NT2/D1 (cell line): ENCODE measurements at regions not wholly inside any gene's neighbourhood (a gene's known extent, or its start where the extent isn't known, plus 50 kb on each side); places are given as distances from the start of the nearest gene placed in this dataset.

Experiments used
- DNase-seq: peaks from one replicate; pipeline ENCODE4 v3.0.0-alpha.2; 2011; ENCODE audit warnings: low read depth, low spot score
- H3K27me3 ChIP-seq: 2 replicates; pipeline ENCODE4 v1.6.0; 2011; ENCODE audit warnings: mild to moderate bottlenecking; ENCODE audit not compliant: insufficient read length, insufficient read depth
- H3K36me3 ChIP-seq: 2 replicates; pipeline ENCODE4 v1.6.1; 2011; ENCODE audit warnings: mild to moderate bottlenecking, low read length, mixed read lengths; ENCODE audit not compliant: insufficient read depth, insufficient read length
- H3K4me1 ChIP-seq: 2 replicates; pipeline ENCODE4 v1.5.1; 2011; ENCODE audit not compliant: insufficient read depth, insufficient read length
- H3K4me3 ChIP-seq: 2 replicates; pipeline ENCODE4 v1.5.1; 2011; ENCODE audit warnings: low read depth; ENCODE audit not compliant: insufficient read length
- H3K9ac ChIP-seq: 2 replicates; pipeline ENCODE4 v1.6.0; 2011; ENCODE audit warnings: low read depth; ENCODE audit not compliant: insufficient read length
- H3K9me3 ChIP-seq: 2 replicates; pipeline ENCODE4 v1.5.1; 2011; ENCODE audit warnings: mild to moderate bottlenecking, low read length; ENCODE audit not compliant: insufficient read depth
- SUZ12 ChIP-seq: IDR thresholded peaks from 2 replicates; pipeline ENCODE4 v1.6.1; 2011; ENCODE audit not compliant: insufficient read length, insufficient read depth; ENCODE audit errors: extremely low read depth
- YY1 ChIP-seq: IDR thresholded peaks from 2 replicates; pipeline ENCODE4 v1.6.1; 2011; ENCODE audit not compliant: insufficient read length, insufficient read depth
- ZNF274 ChIP-seq: IDR thresholded peaks from 2 replicates; pipeline ENCODE4 v1.6.1; 2011; ENCODE audit warnings: mild to moderate bottlenecking, low read depth, low read length

- TF ChIP-seq SUZ12 = no peak
- TF ChIP-seq YY1 = no peak
- no peak for TF ChIP-seq ZNF274
- Histone ChIP-seq H3K27me3 (no peaks in the 10 kb centered on the region), H3K4me1 (no peaks in the 10 kb centered on the region), H3K36me3 (no peaks in the 10 kb centered on the region), H3K9ac (no peak overlapping the region), H3K4me3 (no peak overlapping the region), H3K9me3 (no peaks in the 10 kb centered on the region)
- no peak for DNase-seq
These were observed 283.2 kb upstream of the HSF2 start for GRCh38 chr6:122116119-122116834.

- DNase-seq = no peak
- Histone ChIP-seq H3K27me3 (no peaks in the 10 kb centered on the region), H3K36me3 (no peaks in the 10 kb centered on the region), H3K4me3 (no peak overlapping the region), H3K9me3 (no peaks in the 10 kb centered on the region), H3K4me1 (no peaks in the 10 kb centered on the region), H3K9ac (no peak overlapping the region)
- no peak for TF ChIP-seq YY1
- no peak for TF ChIP-seq SUZ12
These were observed 282.4 kb upstream of the HSF2 start for GRCh38 chr6:122116835-122117627.

GRCh38 chr6:122118945-122119506, 280.4 kb upstream of the HSF2 start:
- no peak for TF ChIP-seq YY1
- TF ChIP-seq ZNF274 = no peak
- TF ChIP-seq SUZ12 = no peak
- no peaks in the 10 kb centered on the region for H3K27me3 ChIP-seq

GRCh38 chr6:122122202-122122601, 277.2 kb upstream of the HSF2 start:
- TF ChIP-seq ZNF274 (no peak), YY1 (no peak), SUZ12 (no peak)
- H3K27me3 ChIP-seq = no peaks in the 10 kb centered on the region
- H3K4me3 ChIP-seq = no peak overlapping the region
- H3K36me3 ChIP-seq = no peaks in the 10 kb centered on the region
- H3K4me1 ChIP-seq = no peaks in the 10 kb centered on the region
- DNase-seq = no peak
- H3K9me3 ChIP-seq = no peaks in the 10 kb centered on the region
- H3K9ac ChIP-seq = no peak overlapping the region

More at GRCh38 chr6:122118945-122119506, 280.4 kb upstream of the HSF2 start:
- no peaks in the 10 kb centered on the region for H3K9me3 ChIP-seq
- no peak overlapping the region for H3K9ac ChIP-seq
- no peak for DNase-seq
- H3K4me1 ChIP-seq = no peaks in the 10 kb centered on the region
- H3K36me3 ChIP-seq = no peaks in the 10 kb centered on the region
- no peak overlapping the region for H3K4me3 ChIP-seq

GRCh38 chr6:122122686-122123085, 276.8 kb upstream of the HSF2 start:
- no peak overlapping the region for H3K9ac ChIP-seq
- no peaks in the 10 kb centered on the region for H3K36me3 ChIP-seq
- no peaks in the 10 kb centered on the region for H3K27me3 ChIP-seq
- no peaks in the 10 kb centered on the region for H3K9me3 ChIP-seq
- no peak for DNase-seq
- no peak overlapping the region for H3K4me3 ChIP-seq
- no peaks in the 10 kb centered on the region for H3K4me1 ChIP-seq
- TF ChIP-seq SUZ12 = no peak
- TF ChIP-seq ZNF274 = no peak
- TF ChIP-seq YY1 = no peak

- H3K4me1 ChIP-seq = no peaks in the 10 kb centered on the region
- no peaks in the 10 kb centered on the region for H3K27me3 ChIP-seq
- H3K4me3 ChIP-seq = no peak overlapping the region
- TF ChIP-seq ZNF274 (no peak), SUZ12 (no peak), YY1 (no peak)
- H3K36me3 ChIP-seq = no peaks in the 10 kb centered on the region
- H3K9me3 ChIP-seq = no peaks in the 10 kb centered on the region
- no peak overlapping the region for H3K9ac ChIP-seq
- DNase-seq = no peak
These were observed 274.5 kb upstream of the HSF2 start for GRCh38 chr6:122124908-122125307.

- Histone ChIP-seq H3K9ac (no peak overlapping the region), H3K9me3 (no peaks in the 10 kb centered on the region), H3K4me1 (no peaks in the 10 kb centered on the region), H3K27me3 (no peaks in the 10 kb centered on the region), H3K36me3 (no peaks in the 10 kb centered on the region), H3K4me3 (no peak overlapping the region)
- TF ChIP-seq SUZ12 = no peak
- TF ChIP-seq YY1 = no peak
- no peak for TF ChIP-seq ZNF274
- no peak for DNase-seq
These were observed 272.6 kb upstream of the HSF2 start for GRCh38 chr6:122126894-122127293.
